ENCODE measurements at regions not wholly inside any gene's neighbourhood (a gene's known extent, or its start where the extent isn't known, plus 50 kb on each side); places are given as distances from the start of the nearest gene placed in this dataset.
A peak's percentile ranks its signal among the peaks of the same experiment; 100 is the strongest.

DNA sequence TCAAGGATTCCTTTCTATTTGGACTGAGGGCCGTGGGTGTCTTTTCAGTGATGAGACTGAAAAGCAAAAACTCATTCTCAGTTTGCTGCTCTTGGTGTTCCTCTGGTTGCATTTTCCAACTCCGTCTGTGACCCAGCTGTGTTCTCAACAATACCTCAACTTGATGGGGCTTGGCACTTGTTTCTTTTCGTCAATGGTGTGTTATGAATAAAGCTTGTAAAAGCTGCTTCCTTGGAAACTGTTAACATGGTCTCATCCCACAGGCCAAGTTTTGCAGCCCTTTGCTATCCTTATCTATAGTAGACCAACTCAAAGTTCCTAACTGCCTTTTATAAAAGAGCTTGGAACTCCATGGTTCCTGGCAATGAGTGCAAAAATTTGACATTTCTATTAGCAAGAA is 142.5 kb upstream of the UBE2E1 start:
- Histone ChIP-seq H3K4me2 (peak overlapping the region; percentile 80), H3K4me3 (no peak overlapping the region), H3K27me3 (no peaks in the 10 kb centered on the region), H3K9ac (no peak overlapping the region), H3K36me3 (no peaks in the 10 kb centered on the region), H4K20me1 (no peaks in the 10 kb centered on the region), H3K9me3 (peaks cover 6% of the 10 kb centered on the region; the same call in 1 of the 2 replicates), H3K4me1 (peaks cover 53% of the 10 kb centered on the region), H3K27ac (no peak overlapping the region)
- no peak for TF ChIP-seq Cebpa-rat (IDR thresholded peaks at IDR 0.05)

DNA sequence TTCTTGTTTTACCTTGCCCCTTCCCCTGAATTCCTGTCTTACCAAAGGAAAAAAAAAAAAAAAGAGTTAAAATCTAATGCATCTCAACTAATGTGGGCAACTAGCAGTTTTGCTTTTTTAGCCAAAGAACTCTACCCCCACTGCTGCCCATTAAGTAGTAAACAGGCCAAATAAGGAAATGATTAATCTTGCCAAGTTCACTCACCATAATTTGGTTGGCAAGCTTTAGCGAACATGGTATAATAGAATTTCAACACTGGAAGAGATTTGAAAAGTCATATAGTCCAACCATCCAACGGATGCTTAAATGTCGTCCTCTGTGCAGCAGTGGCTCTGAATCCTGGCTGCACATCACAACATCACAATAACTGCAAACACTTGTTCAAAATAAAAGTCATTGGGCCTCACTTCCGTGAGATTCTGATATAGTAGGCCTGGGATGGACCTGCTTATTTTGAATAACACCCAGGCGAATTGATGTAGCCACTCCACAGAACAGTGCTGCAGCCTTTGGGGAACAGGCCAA is 142.0 kb upstream of the UBE2E1 start:
- TF ChIP-seq Cebpa-rat (IDR thresholded peaks at IDR 0.05): no peak
- H4K20me1 ChIP-seq: no peaks in the 10 kb centered on the region
- H3K4me1 ChIP-seq: peaks cover 48% of the 10 kb centered on the region
- H3K9me3 ChIP-seq: peaks cover 6% of the 10 kb centered on the region; the same call in 1 of the 2 replicates
- H3K27me3 ChIP-seq: no peaks in the 10 kb centered on the region
- H3K9ac ChIP-seq: no peak overlapping the region
- no peaks in the 10 kb centered on the region for H3K36me3 ChIP-seq
- no peak overlapping the region for H3K27ac ChIP-seq
- no peak overlapping the region for H3K4me3 ChIP-seq
- no peak overlapping the region for H3K4me2 ChIP-seq

DNA sequence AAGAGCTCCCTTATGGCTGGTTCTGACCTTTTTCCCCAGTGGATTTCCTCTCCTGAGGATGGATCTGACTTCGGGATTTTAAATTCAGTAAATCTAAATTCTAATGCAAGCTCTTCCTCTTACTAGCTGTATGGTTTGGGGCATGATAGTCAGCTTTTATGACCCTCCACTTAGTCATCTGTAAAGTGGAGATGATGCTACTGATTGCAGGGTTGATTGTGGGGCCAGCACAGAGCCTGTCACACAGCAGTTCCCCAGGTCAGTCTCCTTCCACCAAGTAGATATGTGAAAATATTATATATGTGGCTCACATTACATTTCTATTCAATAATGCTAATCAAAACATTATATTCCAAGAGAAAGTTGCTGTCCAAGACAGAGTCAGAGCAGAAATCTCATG is 141.3 kb upstream of the UBE2E1 start:
- H3K4me2 ChIP-seq: no peak overlapping the region

DNA sequence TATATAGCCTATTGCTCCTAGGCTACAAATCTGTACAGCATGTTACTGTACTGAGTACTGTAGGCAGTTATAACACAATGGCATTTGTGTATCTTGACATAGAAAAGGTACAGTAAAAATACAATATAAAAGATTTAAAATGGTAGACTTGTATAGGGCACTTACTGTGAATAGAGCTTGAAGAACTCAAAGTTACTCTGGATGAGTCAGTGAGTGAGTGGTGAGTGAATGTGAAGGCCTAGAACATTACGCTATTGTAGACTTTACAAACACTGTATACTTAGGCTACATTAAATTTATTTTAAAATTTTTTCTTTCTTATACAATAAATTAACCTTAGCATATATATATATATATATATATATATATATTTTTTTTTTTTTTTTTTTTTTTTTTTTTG is 140.0 kb upstream of the UBE2E1 start:
- no peak for TF ChIP-seq Cebpa-rat (IDR thresholded peaks at IDR 0.05)
- H3K4me1 ChIP-seq: peaks cover 28% of the 10 kb centered on the region
- no peaks in the 10 kb centered on the region for H4K20me1 ChIP-seq

More for the DNA sequence above, 141.3 kb upstream of the UBE2E1 start:
- TF ChIP-seq Cebpa-rat (IDR thresholded peaks at IDR 0.05): no peak
- no peak overlapping the region for H3K4me3 ChIP-seq
- no peak overlapping the region for H3K27ac ChIP-seq
- H4K20me1 ChIP-seq: no peaks in the 10 kb centered on the region
- no peaks in the 10 kb centered on the region for H3K27me3 ChIP-seq
- peaks cover 41% of the 10 kb centered on the region for H3K4me1 ChIP-seq
- no peak overlapping the region for H3K9ac ChIP-seq
- no peaks in the 10 kb centered on the region for H3K36me3 ChIP-seq
- H3K9me3 ChIP-seq: peaks cover 6% of the 10 kb centered on the region; the same call in 1 of the 2 replicates

DNA sequence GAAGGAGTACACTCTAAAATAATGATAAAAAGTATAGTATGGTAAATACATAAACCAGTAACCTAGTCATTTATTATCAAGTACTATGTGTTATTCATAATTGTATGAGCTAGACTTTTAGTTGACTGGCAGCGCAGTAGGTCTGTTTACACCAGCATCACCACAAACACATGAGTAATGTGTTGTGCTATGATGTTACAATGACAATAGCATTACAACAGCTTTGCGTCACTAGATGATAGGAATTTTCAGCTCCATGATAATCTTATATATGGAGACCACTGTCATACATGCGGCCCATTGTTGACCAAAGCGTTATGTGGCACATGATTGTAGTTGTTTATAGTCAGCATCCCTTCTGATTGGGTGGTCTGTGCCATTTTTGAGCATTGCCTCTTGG is 138.9 kb upstream of the UBE2E1 start:
- Histone ChIP-seq H3K4me3 (no peak overlapping the region), H3K4me2 (no peak overlapping the region), H3K27me3 (no peaks in the 10 kb centered on the region), H3K9me3 (peaks cover 8% of the 10 kb centered on the region; the same call in 1 of the 2 replicates), H3K27ac (no peak overlapping the region), H3K36me3 (no peaks in the 10 kb centered on the region), H4K20me1 (no peaks in the 10 kb centered on the region), H3K4me1 (peaks cover 18% of the 10 kb centered on the region), H3K9ac (no peak overlapping the region)
- TF ChIP-seq Cebpa-rat (IDR thresholded peaks at IDR 0.05): no peak

More for the DNA sequence above, 140.0 kb upstream of the UBE2E1 start:
- Histone ChIP-seq H3K4me3 (no peak overlapping the region), H3K9me3 (peaks cover 6% of the 10 kb centered on the region; the same call in 1 of the 2 replicates), H3K27me3 (no peaks in the 10 kb centered on the region), H3K4me2 (no peak overlapping the region), H3K9ac (no peak overlapping the region), H3K36me3 (no peaks in the 10 kb centered on the region), H3K27ac (no peak overlapping the region)

DNA sequence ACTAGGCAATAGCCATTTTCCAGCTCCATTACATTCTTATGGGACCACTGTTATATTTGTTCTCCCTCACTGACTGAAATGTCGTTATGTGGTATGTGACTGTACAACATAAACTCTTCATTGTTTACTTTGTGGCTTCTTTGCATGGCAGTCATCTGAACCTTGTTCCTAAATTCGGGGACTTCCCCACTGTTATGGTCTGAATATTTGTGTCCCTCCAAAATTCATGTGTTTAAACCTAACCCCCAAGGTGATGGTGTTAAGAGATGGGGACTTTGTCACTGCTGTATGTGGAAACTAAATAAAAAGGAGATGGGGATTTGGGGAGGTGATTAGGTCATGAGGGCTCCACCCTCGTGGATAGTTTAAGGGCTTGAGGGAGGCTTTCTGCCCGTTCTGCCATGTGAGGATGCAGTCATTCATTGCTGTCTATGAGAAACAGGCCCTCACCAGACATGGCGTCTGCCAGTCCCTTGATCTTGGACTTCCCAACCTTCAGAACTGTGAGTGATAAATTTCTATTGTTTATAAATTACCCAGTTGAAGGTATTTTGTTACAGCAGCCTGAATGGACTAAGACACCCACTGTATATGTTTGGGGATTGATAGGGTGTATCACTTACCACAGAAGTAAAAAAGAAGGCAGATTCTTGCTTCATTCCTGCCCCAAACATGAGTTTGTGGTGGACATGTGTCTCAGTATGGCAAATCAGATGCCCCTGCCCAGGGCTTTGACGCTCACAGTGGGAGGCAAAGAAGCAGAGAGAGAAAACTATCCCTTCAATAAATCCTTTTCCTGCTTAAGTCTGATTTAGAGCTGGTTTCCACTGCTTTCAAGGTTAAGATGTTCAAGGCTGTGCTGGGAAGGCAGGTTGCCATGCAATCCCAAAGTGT is 138.0 kb upstream of the UBE2E1 start:
- Histone ChIP-seq H3K4me1 (peaks cover 8% of the 10 kb centered on the region), H3K4me2 (no peak overlapping the region)

DNA sequence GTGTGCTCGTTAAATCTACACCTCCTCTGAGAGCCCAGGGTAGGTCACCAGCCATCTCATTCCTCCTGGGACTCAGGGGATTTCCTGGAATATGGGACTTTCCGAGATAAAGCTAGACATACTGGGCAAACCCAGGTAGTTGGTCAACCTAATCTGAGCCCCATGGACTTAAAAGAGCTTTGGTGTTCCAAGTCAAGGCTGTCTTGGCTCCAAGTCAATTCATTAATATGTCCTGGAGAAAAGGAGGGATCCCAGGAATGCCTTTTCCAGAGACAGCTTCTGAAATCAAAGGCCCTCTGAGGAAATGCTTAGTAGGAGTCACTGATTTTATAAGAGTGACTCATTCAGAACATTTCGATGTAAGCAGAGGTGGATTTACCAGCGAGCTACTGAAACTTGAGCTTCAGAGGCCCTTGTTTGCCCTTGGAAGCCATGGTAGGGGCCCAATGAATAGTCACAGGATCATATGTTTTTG is 137.3 kb upstream of the UBE2E1 start:
- no peak overlapping the region for H3K4me2 ChIP-seq
- 0 out of 2 replicates have a peak, but pooled peaks cover 1% of the 10 kb centered on the region for H3K4me1 ChIP-seq
- H3K27me3 ChIP-seq: no peaks in the 10 kb centered on the region
- no peaks in the 10 kb centered on the region for H3K36me3 ChIP-seq
- no peaks in the 10 kb centered on the region for H4K20me1 ChIP-seq
- no peak overlapping the region for H3K4me3 ChIP-seq
- no peak for TF ChIP-seq Cebpa-rat (IDR thresholded peaks at IDR 0.05)
- no peak overlapping the region for H3K9ac ChIP-seq
- peaks cover 12% of the 10 kb centered on the region; the same call in 1 of the 2 replicates for H3K9me3 ChIP-seq
- H3K27ac ChIP-seq: no peak overlapping the region

More for the DNA sequence above, 138.0 kb upstream of the UBE2E1 start:
- H3K27me3 ChIP-seq: no peaks in the 10 kb centered on the region
- no peak overlapping the region for H3K4me3 ChIP-seq
- peaks cover 12% of the 10 kb centered on the region; the same call in 1 of the 2 replicates for H3K9me3 ChIP-seq
- TF ChIP-seq Cebpa-rat (IDR thresholded peaks at IDR 0.05): no peak
- no peak overlapping the region for H3K27ac ChIP-seq
- H4K20me1 ChIP-seq: no peaks in the 10 kb centered on the region
- H3K9ac ChIP-seq: no peak overlapping the region
- H3K36me3 ChIP-seq: no peaks in the 10 kb centered on the region

DNA sequence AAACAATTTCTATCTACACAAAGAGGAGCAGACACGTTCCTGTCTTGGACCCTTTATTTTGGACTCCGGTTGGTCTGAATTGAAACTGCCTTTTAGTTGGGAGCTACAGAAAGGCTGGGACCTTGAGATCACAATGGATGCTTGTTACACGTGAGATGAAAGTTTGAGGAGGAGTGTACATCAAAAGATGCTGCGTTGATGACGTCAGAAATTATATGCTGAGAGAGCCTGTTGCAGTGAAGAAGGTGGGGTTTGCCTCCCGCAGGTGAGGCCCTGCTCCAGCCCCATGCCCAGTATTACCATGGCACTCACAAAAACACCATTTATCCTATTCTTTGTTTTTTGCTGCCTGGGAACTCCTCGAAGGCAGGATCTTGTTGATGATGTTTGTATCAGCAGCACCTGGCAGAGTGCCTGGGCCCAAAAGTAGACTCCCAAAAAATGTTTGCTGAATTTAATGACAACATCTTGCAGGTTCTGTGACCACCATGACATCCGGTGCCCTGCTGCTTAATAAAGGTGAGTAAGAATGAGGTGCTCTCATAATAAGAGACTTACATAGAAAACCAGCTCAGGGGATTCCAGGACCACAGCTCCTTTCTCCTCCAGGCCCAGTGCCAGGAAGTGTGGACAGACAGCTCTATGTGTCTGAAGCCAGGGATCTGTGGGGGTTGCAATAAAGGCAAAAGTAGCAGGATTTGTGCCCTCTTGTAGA is 136.1 kb upstream of the UBE2E1 start:
- H3K4me2 ChIP-seq: no peak overlapping the region
- no peak for TF ChIP-seq Cebpa-rat (IDR thresholded peaks at IDR 0.05)
- no peaks in the 10 kb centered on the region for H3K4me1 ChIP-seq
- H3K9ac ChIP-seq: no peak overlapping the region
- no peaks in the 10 kb centered on the region for H4K20me1 ChIP-seq
- no peaks in the 10 kb centered on the region for H3K27me3 ChIP-seq
- no peaks in the 10 kb centered on the region for H3K36me3 ChIP-seq
- H3K27ac ChIP-seq: no peak overlapping the region
- no peak overlapping the region for H3K4me3 ChIP-seq
- peaks cover 5% of the 10 kb centered on the region; the same call in 1 of the 2 replicates for H3K9me3 ChIP-seq

DNA sequence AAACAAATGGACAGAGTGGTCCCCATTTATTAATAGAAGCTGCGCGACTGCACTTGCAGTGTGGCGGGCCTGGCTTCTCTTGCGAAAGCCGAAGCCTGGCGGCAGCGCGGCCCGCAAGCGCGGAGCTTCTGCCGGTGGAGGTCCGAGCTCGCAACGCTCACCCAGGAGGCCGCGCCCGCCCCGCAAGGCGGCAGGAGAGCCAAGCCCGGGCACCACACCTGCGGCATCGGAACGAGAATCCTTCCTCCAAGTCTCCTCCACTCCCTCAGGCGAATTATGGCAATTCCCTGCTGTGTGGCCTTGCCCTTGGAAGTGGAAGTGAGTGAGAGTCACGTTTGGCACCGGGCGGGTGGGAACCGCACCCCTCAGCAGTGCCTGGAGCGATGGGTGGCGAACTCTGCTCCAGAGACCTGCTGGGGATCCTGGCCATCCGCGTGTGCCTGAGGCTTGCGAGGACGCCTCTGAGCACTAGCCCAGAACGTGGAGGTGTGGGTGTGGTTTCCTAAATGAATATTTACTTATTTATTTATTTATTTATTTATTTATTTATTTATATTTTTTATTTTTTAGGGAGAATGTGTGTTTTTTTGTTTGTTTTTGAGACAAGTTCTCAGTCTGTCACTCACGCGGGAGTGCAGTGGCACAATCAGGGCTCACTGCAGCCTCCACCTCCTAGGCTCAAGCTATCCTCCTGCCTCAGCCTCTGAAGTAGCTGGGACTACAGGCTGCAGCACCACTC is 133.7 kb upstream of the UBE2E1 start:
- TF ChIP-seq Cebpa-rat (IDR thresholded peaks at IDR 0.05): no peak
- Histone ChIP-seq H3K27me3 (no peaks in the 10 kb centered on the region), H3K36me3 (no peaks in the 10 kb centered on the region), H3K9me3 (peaks cover 5% of the 10 kb centered on the region; the same call in 1 of the 2 replicates), H3K9ac (no peak overlapping the region), H3K27ac (no peak overlapping the region), H3K4me1 (no peaks in the 10 kb centered on the region), H3K4me2 (no peak overlapping the region), H3K4me3 (no peak overlapping the region), H4K20me1 (no peaks in the 10 kb centered on the region)

Measured in BLaER1 (cell line).